HEK293 (cell line): ENCODE measurements at regions not wholly inside any gene's neighbourhood (a gene's known extent, or its start where the extent isn't known, plus 50 kb on each side); places are given as distances from the start of the nearest gene placed in this dataset.

Source experiments
- CTCF ChIA-PET: fragments of 350-600 bp; formaldehyde crosslinking; extraction: SDS; loops from one replicate; lab custom pipeline; 2021; ENCODE audit warnings: antibody characterized with exemption; lab: Yijun Ruan, JAX
- POLR2A ChIA-PET: fragments of 300-600 bp; formaldehyde crosslinking; extraction: SDS; loops from one replicate; lab custom pipeline; 2020; ENCODE audit warnings: antibody characterized with exemption, inconsistent platforms; lab: Yijun Ruan, JAX
- H3K27ac ChIP-seq: fragments of 200-500 bp; sonication (Bioruptor generic); 2 replicates; pipeline ENCODE4 v1.5.1; 2014; ENCODE audit warnings: low read depth, low read length, control low read depth, inconsistent platforms; ENCODE audit errors: extremely low read depth
- H3K36me3 ChIP-seq, 2 experiments: fragments of 200-500 bp in 1 of 2; sonication (Bioruptor generic) in 1 of 2; 1 replicate in 1 of 2; 2 replicates in 1 of 2; pipeline ENCODE4 v1.5.1; 2014 to 2017; ENCODE audit warnings: inconsistent platforms in 2 of 2, low read length in 2 of 2; ENCODE audit not compliant: control insufficient read depth in 2 of 2, insufficient read depth in 1 of 2
- H3K4me1 ChIP-seq: fragments of 200-500 bp; sonication (Bioruptor generic); 2 replicates; pipeline ENCODE4 v1.5.1; 2014; ENCODE audit warnings: mild to moderate bottlenecking, low read length, inconsistent platforms; ENCODE audit not compliant: control insufficient read depth, insufficient read depth
- H3K4me3 ChIP-seq: 2 replicates; pipeline ENCODE4 v1.5.1; 2011; ENCODE audit warnings: low read depth, mild to moderate bottlenecking, control low read depth, low read length, moderate library complexity
- H3K9me3 ChIP-seq: fragments of 200-500 bp; sonication (Bioruptor generic); 2 replicates; pipeline ENCODE4 v1.5.1; 2014; ENCODE audit warnings: low read depth, low read length, inconsistent platforms; ENCODE audit not compliant: control insufficient read depth, insufficient read depth
- GLI2 ChIP-seq: fragments of 450-650 bp; formaldehyde crosslinking; IDR thresholded peaks from 2 replicates; pipeline ENCODE4; 2017; ENCODE audit warnings: missing biosample characterization, missing genetic modification characterization, low read depth, borderline replicate concordance
- KLF8 ChIP-seq: fragments of 450-650 bp; formaldehyde crosslinking; IDR thresholded peaks from 2 replicates; pipeline ENCODE4 v1.5.1; 2016; ENCODE audit warnings: missing biosample characterization, missing genetic modification characterization
- MYNN ChIP-seq: fragments of 450-650 bp; formaldehyde crosslinking; IDR thresholded peaks from 2 replicates; pipeline ENCODE4 v1.5.1; 2016; ENCODE audit warnings: missing biosample characterization, missing genetic modification characterization, borderline replicate concordance
- RBAK ChIP-seq: fragments of 450-650 bp; formaldehyde crosslinking; IDR thresholded peaks from 2 replicates; pipeline ENCODE4 v1.5.1; 2016; ENCODE audit warnings: missing biosample characterization, missing genetic modification characterization
- SCRT2 ChIP-seq: fragments of 450-650 bp; formaldehyde crosslinking; IDR thresholded peaks from 2 replicates; pipeline ENCODE4 v1.5.1; 2016; ENCODE audit warnings: missing biosample characterization, missing genetic modification characterization
- TCF7L2 ChIP-seq: IDR thresholded peaks from 2 replicates; pipeline ENCODE4 v1.6.1; 2011; ENCODE audit warnings: low read depth, mild to moderate bottlenecking, inconsistent platforms, low read length, moderate library complexity, borderline replicate concordance
- YY2 ChIP-seq: fragments of 450-650 bp; formaldehyde crosslinking; IDR thresholded peaks from 2 replicates; pipeline ENCODE4 v1.5.1; 2016; ENCODE audit warnings: missing biosample characterization, missing genetic modification characterization
- ZFHX2 ChIP-seq: fragments of 450-650 bp; formaldehyde crosslinking; conservative IDR thresholded peaks from 2 replicates; pipeline ENCODE4 v1.5.1; 2016; ENCODE audit warnings: missing biosample characterization, missing genetic modification characterization
- ZFP3 ChIP-seq: fragments of 450-650 bp; formaldehyde crosslinking; IDR thresholded peaks from 2 replicates; pipeline ENCODE4 v1.5.1; 2016; ENCODE audit warnings: low read depth, missing biosample characterization, missing genetic modification characterization
- ZFP37 ChIP-seq: fragments of 450-650 bp; formaldehyde crosslinking; IDR thresholded peaks from 2 replicates; pipeline ENCODE4 v1.5.1; 2016; ENCODE audit warnings: missing biosample characterization, missing genetic modification characterization
- ZNF132 ChIP-seq: fragments of 450-650 bp; formaldehyde crosslinking; IDR thresholded peaks from 2 replicates; pipeline ENCODE4 v1.5.1; 2017; ENCODE audit warnings: missing biosample characterization, missing genetic modification characterization, borderline replicate concordance
- ZNF157 ChIP-seq: fragments of 450-650 bp; formaldehyde crosslinking; IDR thresholded peaks from 2 replicates; pipeline ENCODE4 v1.5.1; 2016; ENCODE audit warnings: missing biosample characterization, missing genetic modification characterization
- ZNF184 ChIP-seq: fragments of 450-650 bp; IDR thresholded peaks from 2 replicates; pipeline ENCODE4 v1.5.1; 2018; ENCODE audit warnings: missing biosample characterization, mild to moderate bottlenecking, missing genetic modification characterization
- ZNF423 ChIP-seq: fragments of 450-650 bp; formaldehyde crosslinking; IDR thresholded peaks from 2 replicates; pipeline ENCODE4 v1.5.1; 2016; ENCODE audit warnings: missing biosample characterization, missing genetic modification characterization
- ZNF521 ChIP-seq: fragments of 450-650 bp; formaldehyde crosslinking; IDR thresholded peaks from 2 replicates; pipeline ENCODE4 v1.5.1; 2017; ENCODE audit warnings: missing biosample characterization, mild to moderate bottlenecking, missing genetic modification characterization
- ZNF623 ChIP-seq: fragments of 450-650 bp; formaldehyde crosslinking; IDR thresholded peaks from 2 replicates; pipeline ENCODE4 v1.5.1; 2016; ENCODE audit warnings: missing biosample characterization, missing genetic modification characterization
- ZNF658 ChIP-seq: fragments of 450-650 bp; formaldehyde crosslinking; IDR thresholded peaks from 2 replicates; pipeline ENCODE4; 2016; ENCODE audit warnings: missing biosample characterization, missing genetic modification characterization
- ZNF664 ChIP-seq: fragments of 450-650 bp; formaldehyde crosslinking; IDR thresholded peaks from 2 replicates; pipeline ENCODE4 v1.5.1; 2016; ENCODE audit warnings: missing biosample characterization, missing genetic modification characterization
- ZNF768 ChIP-seq: fragments of 450-650 bp; formaldehyde crosslinking; IDR thresholded peaks from 2 replicates; pipeline ENCODE4 v1.5.1; 2018; ENCODE audit warnings: missing biosample characterization, mild to moderate bottlenecking, missing genetic modification characterization
- TF ChIP-seq, protein P1 (sequence below): fragments of 450-650 bp; formaldehyde crosslinking; IDR thresholded peaks from 2 replicates; pipeline ENCODE4 v1.5.1; 2016; ENCODE audit warnings: missing biosample characterization, missing genetic modification characterization
- TF ChIP-seq, protein P2 (sequence below): fragments of 450-650 bp; IDR thresholded peaks from 2 replicates; pipeline ENCODE4 v1.5.1; 2018; ENCODE audit warnings: missing biosample characterization, mild to moderate bottlenecking, missing genetic modification characterization
- TF ChIP-seq, protein P3 (sequence below): IDR thresholded peaks from 2 replicates; pipeline ENCODE4 v1.6.1; 2011; ENCODE audit warnings: mild to moderate bottlenecking, low read depth, low read length, borderline replicate concordance
- TF ChIP-seq, protein P4 (sequence below): fragments of 450-650 bp; formaldehyde crosslinking; IDR thresholded peaks from 2 replicates; pipeline ENCODE4 v1.5.1; 2016; ENCODE audit warnings: missing biosample characterization, missing genetic modification characterization
- TF ChIP-seq, protein P5 (sequence below): fragments of 450-650 bp; formaldehyde crosslinking; conservative IDR thresholded peaks from 2 replicates; pipeline ENCODE4 v1.5.1; 2016; ENCODE audit warnings: low read depth, missing biosample characterization, missing genetic modification characterization

DNA sequence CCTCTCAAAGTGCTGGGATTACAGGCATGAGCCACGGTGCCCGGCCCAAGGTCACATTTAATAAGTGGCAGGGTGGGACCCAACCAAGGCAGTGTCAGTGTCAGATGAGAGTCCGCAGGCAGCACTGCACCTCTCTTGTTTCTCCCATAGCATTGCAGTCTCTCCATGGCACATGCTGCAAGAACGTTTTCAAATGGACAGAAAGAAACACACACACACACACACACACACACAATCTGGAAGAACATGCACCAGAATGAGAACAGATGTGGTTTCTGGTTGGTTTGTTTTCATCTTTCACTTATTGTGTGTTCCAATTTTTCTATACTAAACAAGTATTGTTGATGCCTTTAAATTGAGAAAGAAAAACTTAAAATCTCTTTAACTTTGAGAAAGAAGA lies 126.5 kb downstream of the SYF2 start:
- Histone ChIP-seq H3K4me1 (no peaks in the 10 kb centered on the region), H3K36me3 (no peaks in the 10 kb centered on the region), H3K27ac (no peak overlapping the region), H3K4me3 (no peak overlapping the region), H3K9me3 (no peaks in the 10 kb centered on the region)
- no peak for TF ChIP-seq ZNF132 (tag by site-specific recombination)
- TF ChIP-seq, protein P1, sequence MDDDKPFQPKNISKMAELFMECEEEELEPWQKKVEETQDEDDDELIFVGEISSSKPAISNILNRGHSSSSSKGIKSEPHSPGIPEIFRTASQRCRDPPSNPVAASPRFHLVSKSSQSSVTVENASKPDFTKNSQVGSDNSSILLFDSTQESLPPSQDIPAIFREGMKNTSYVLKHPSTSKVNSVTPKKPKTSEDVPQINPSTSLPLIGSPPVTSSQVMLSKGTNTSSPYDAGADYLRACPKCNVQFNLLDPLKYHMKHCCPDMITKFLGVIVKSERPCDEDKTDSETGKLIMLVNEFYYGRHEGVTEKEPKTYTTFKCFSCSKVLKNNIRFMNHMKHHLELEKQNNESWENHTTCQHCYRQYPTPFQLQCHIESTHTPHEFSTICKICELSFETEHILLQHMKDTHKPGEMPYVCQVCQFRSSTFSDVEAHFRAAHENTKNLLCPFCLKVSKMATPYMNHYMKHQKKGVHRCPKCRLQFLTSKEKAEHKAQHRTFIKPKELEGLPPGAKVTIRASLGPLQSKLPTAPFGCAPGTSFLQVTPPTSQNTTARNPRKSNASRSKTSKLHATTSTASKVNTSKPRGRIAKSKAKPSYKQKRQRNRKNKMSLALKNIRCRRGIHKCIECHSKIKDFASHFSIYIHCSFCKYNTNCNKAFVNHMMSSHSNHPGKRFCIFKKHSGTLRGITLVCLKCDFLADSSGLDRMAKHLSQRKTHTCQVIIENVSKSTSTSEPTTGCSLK: no peak
- TF ChIP-seq TCF7L2: no peak
- no peak for TF ChIP-seq KLF8 (tag by site-specific recombination)
- TF ChIP-seq ZFP37: no peak
- no peak for TF ChIP-seq YY2
- no peak for TF ChIP-seq GLI2 (tag by site-specific recombination)
- CTCF ChIA-PET: no interaction called here
- POLR2A ChIA-PET: no interaction called here

DNA sequence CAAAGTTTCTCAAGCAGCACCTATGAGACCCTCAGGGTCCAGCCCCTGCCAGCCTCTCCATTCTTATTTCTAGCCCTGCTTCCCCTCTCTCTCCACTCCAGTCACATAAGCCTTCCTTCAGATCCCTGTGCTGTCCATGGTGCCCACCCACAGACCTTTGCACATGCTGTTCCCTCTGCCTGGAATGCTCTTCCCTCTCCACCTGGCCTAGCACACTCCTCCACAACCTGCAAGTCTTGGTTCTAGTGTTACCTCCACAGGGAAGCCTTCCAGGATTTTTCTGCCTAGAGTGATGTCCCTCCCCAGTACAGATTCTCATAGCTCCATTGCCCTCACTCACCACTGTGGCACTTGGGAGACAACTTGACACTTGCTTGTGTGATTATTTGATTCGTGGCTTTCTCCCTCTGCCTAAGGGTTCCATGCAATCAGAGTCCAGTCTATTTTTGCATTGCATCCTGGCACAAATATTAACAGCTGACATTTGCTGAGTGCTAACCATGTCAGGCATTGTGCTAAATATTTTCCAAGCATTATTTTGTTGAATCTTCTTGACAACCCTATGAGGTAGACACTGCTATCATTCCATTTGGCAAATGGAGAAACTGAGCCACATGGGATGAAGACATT lies 127.3 kb downstream of the SYF2 start:
- Histone ChIP-seq H3K27ac (no peak overlapping the region), H3K4me1 (no peaks in the 10 kb centered on the region), H3K9me3 (no peaks in the 10 kb centered on the region), H3K36me3 (no peaks in the 10 kb centered on the region), H3K4me3 (no peak overlapping the region)
- ChIA-PET CTCF (no interaction called here), POLR2A (no interaction called here)
- TF ChIP-seq SCRT2 (tag by site-specific recombination) (no peak), RBAK (tag by site-specific recombination) (no peak), ZNF423 (tag by site-specific recombination) (no peak), ZNF521 (tag by site-specific recombination) (no peak), ZFHX2 (tag by site-specific recombination) (0 out of 2 replicates have a peak, but pooled peaks have one; percentile 7), ZNF184 (tag by site-specific recombination) (no peak), ZFP3 (tag by site-specific recombination) (peak; percentile 10; the same call in 1 of the 2 replicates), ZNF658 (tag by site-specific recombination) (no peak), MYNN (tag by site-specific recombination) (no peak), ZNF768 (tag by site-specific recombination) (no peak), ZNF664 (tag by site-specific recombination) (no peak), ZNF623 (tag by site-specific recombination) (no peak), ZNF157 (tag by site-specific recombination) (no peak)
- TF ChIP-seq, protein P2, sequence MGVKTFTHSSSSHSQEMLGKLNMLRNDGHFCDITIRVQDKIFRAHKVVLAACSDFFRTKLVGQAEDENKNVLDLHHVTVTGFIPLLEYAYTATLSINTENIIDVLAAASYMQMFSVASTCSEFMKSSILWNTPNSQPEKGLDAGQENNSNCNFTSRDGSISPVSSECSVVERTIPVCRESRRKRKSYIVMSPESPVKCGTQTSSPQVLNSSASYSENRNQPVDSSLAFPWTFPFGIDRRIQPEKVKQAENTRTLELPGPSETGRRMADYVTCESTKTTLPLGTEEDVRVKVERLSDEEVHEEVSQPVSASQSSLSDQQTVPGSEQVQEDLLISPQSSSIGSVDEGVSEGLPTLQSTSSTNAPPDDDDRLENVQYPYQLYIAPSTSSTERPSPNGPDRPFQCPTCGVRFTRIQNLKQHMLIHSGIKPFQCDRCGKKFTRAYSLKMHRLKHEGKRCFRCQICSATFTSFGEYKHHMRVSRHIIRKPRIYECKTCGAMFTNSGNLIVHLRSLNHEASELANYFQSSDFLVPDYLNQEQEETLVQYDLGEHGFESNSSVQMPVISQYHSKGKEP (tag by site-specific recombination): no peak
- TF ChIP-seq, protein P3, sequence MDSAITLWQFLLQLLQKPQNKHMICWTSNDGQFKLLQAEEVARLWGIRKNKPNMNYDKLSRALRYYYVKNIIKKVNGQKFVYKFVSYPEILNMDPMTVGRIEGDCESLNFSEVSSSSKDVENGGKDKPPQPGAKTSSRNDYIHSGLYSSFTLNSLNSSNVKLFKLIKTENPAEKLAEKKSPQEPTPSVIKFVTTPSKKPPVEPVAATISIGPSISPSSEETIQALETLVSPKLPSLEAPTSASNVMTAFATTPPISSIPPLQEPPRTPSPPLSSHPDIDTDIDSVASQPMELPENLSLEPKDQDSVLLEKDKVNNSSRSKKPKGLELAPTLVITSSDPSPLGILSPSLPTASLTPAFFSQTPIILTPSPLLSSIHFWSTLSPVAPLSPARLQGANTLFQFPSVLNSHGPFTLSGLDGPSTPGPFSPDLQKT: no peak
- TF ChIP-seq, protein P4, sequence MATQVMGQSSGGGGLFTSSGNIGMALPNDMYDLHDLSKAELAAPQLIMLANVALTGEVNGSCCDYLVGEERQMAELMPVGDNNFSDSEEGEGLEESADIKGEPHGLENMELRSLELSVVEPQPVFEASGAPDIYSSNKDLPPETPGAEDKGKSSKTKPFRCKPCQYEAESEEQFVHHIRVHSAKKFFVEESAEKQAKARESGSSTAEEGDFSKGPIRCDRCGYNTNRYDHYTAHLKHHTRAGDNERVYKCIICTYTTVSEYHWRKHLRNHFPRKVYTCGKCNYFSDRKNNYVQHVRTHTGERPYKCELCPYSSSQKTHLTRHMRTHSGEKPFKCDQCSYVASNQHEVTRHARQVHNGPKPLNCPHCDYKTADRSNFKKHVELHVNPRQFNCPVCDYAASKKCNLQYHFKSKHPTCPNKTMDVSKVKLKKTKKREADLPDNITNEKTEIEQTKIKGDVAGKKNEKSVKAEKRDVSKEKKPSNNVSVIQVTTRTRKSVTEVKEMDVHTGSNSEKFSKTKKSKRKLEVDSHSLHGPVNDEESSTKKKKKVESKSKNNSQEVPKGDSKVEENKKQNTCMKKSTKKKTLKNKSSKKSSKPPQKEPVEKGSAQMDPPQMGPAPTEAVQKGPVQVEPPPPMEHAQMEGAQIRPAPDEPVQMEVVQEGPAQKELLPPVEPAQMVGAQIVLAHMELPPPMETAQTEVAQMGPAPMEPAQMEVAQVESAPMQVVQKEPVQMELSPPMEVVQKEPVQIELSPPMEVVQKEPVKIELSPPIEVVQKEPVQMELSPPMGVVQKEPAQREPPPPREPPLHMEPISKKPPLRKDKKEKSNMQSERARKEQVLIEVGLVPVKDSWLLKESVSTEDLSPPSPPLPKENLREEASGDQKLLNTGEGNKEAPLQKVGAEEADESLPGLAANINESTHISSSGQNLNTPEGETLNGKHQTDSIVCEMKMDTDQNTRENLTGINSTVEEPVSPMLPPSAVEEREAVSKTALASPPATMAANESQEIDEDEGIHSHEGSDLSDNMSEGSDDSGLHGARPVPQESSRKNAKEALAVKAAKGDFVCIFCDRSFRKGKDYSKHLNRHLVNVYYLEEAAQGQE (tag by site-specific recombination): peak; percentile 91
- TF ChIP-seq, protein P5, sequence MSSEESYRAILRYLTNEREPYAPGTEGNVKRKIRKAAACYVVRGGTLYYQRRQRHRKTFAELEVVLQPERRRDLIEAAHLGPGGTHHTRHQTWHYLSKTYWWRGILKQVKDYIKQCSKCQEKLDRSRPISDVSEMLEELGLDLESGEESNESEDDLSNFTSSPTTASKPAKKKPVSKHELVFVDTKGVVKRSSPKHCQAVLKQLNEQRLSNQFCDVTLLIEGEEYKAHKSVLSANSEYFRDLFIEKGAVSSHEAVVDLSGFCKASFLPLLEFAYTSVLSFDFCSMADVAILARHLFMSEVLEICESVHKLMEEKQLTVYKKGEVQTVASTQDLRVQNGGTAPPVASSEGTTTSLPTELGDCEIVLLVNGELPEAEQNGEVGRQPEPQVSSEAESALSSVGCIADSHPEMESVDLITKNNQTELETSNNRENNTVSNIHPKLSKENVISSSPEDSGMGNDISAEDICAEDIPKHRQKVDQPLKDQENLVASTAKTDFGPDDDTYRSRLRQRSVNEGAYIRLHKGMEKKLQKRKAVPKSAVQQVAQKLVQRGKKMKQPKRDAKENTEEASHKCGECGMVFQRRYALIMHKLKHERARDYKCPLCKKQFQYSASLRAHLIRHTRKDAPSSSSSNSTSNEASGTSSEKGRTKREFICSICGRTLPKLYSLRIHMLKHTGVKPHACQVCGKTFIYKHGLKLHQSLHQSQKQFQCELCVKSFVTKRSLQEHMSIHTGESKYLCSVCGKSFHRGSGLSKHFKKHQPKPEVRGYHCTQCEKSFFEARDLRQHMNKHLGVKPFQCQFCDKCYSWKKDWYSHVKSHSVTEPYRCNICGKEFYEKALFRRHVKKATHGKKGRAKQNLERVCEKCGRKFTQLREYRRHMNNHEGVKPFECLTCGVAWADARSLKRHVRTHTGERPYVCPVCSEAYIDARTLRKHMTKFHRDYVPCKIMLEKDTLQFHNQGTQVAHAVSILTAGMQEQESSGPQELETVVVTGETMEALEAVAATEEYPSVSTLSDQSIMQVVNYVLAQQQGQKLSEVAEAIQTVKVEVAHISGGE (tag by site-specific recombination): no peak
